ENCODE measurements at regions not wholly inside any gene's neighbourhood (a gene's known extent, or its start where the extent isn't known, plus 50 kb on each side); places are given as distances from the start of the nearest gene placed in this dataset.

- no peaks in the 10 kb centered on the region for H3K36me3 ChIP-seq (ENCODE audit: control insufficient read depth in 2 of 2, extremely low read depth in 1 of 2, insufficient read depth in 2 of 2, low read length in 2 of 2)
- ChIA-PET POLR2A (no interaction called here), CTCF (no interaction called here)
These were observed 311.4 kb downstream of the SHQ1 start for GRCh38 chr3:72536878-72537267.

GRCh38 chr3:72536206-72536877 lies 311.9 kb downstream of the SHQ1 start:
- Histone ChIP-seq H3K4me2 (ENCODE audit: insufficient read depth, low read length) (no peak overlapping the region), H3K9me3 (replicated peaks; ENCODE audit: control insufficient read depth, insufficient read depth, low read length) (no peaks in the 10 kb centered on the region), H4K20me1 (replicated peaks; ENCODE audit: control insufficient read depth, extremely low read depth, insufficient read depth, low read length) (no peaks in the 10 kb centered on the region), H2AFZ (ENCODE audit: low read depth, low read length) (no peak overlapping the region), H3K4me3 (replicated peaks in 1 of 3; ENCODE audit: insufficient read depth in 1 of 3, low read depth in 1 of 3, low read length in 3 of 3) (no peak overlapping the region), H3K9me1 (replicated peaks; ENCODE audit: control insufficient read depth, extremely low read depth, insufficient read depth, low read length) (no peaks in the 10 kb centered on the region), H3K36me3 (ENCODE audit: control insufficient read depth in 2 of 2, extremely low read depth in 1 of 2, insufficient read depth in 2 of 2, low read length in 2 of 2) (no peaks in the 10 kb centered on the region), H3K27ac (ENCODE audit: insufficient read depth, low read depth, low read length) (no peak overlapping the region), H3K4me1 (ENCODE audit: control insufficient read depth, extremely low read depth, insufficient read depth, low read length) (no peaks in the 10 kb centered on the region), H3K27me3 (ENCODE audit: control insufficient read depth in 2 of 2, insufficient read depth in 2 of 2, low read length in 2 of 2) (no peaks in the 10 kb centered on the region), H3K9ac (replicated peaks; ENCODE audit: extremely low read depth, insufficient read depth, low read length) (no peak overlapping the region), H3K79me2 (ENCODE audit: control insufficient read depth, insufficient read depth, low read length) (no peaks in the 10 kb centered on the region)
- ChIA-PET POLR2A (no interaction called here), CTCF (no interaction called here)
- DNase-seq (ENCODE audit: low read depth, low spot score) (no peak), FAIRE-seq (no peak)
- TF ChIP-seq MYC (IDR thresholded peaks at IDR 0.05; ENCODE audit: low read depth, low read length) (no peak), GATA2 (IDR thresholded peaks at IDR 0.05; ENCODE audit: insufficient read depth, insufficient read length, low read depth, low read length) (no peak), EZH2 (IDR thresholded peaks at IDR 0.05; ENCODE audit: borderline replicate concordance, low read depth, low read length, severe bottlenecking) (no peak)
- intact Hi-C loops (cut with micrococcal nuclease), result no loop called here
- dilution Hi-C loops (cut with MboI; ENCODE audit: extremely low pct_ligation_motif_present, low sequenced_read_pairs), result no loop called here
- no TSS peak for BruUV-seq (replicated peaks)

More at GRCh38 chr3:72536878-72537267, 311.4 kb downstream of the SHQ1 start:
- FAIRE-seq (no peak), DNase-seq (ENCODE audit: low read depth, low spot score) (no peak)
- Histone ChIP-seq H3K4me2 (ENCODE audit: insufficient read depth, low read length) (no peak overlapping the region), H4K20me1 (replicated peaks; ENCODE audit: control insufficient read depth, extremely low read depth, insufficient read depth, low read length) (no peaks in the 10 kb centered on the region), H3K27ac (ENCODE audit: insufficient read depth, low read depth, low read length) (no peak overlapping the region), H3K79me2 (ENCODE audit: control insufficient read depth, insufficient read depth, low read length) (no peaks in the 10 kb centered on the region), H3K9me1 (replicated peaks; ENCODE audit: control insufficient read depth, extremely low read depth, insufficient read depth, low read length) (no peaks in the 10 kb centered on the region), H2AFZ (ENCODE audit: low read depth, low read length) (no peak overlapping the region), H3K4me3 (replicated peaks in 1 of 3; ENCODE audit: insufficient read depth in 1 of 3, low read depth in 1 of 3, low read length in 3 of 3) (no peak overlapping the region), H3K9ac (replicated peaks; ENCODE audit: extremely low read depth, insufficient read depth, low read length) (no peak overlapping the region), H3K4me1 (ENCODE audit: control insufficient read depth, extremely low read depth, insufficient read depth, low read length) (no peaks in the 10 kb centered on the region), H3K9me3 (replicated peaks; ENCODE audit: control insufficient read depth, insufficient read depth, low read length) (no peaks in the 10 kb centered on the region), H3K27me3 (ENCODE audit: control insufficient read depth in 2 of 2, insufficient read depth in 2 of 2, low read length in 2 of 2) (no peaks in the 10 kb centered on the region)
- no TSS peak for BruUV-seq (replicated peaks)
- TF ChIP-seq JUN (IDR thresholded peaks at IDR 0.05; ENCODE audit: borderline replicate concordance, insufficient read depth, insufficient read length, low read depth) (no peak), GATA2 (IDR thresholded peaks at IDR 0.05; ENCODE audit: insufficient read depth, insufficient read length, low read depth, low read length) (no peak), POLR2A (IDR thresholded peaks at IDR 0.05; ENCODE audit: low read depth, low read length) (no peak), POLR2AphosphoS5 (IDR thresholded peaks at IDR 0.05; ENCODE audit: insufficient read depth, low read depth, low read length) (no peak)
- intact Hi-C loops (cut with micrococcal nuclease), result no loop called here
- dilution Hi-C loops (cut with MboI; ENCODE audit: extremely low pct_ligation_motif_present, low sequenced_read_pairs), result no loop called here

Data from endothelial cell of umbilical vein (primary cell).